HepG2 (cell line): ENCODE measurements at regions not wholly inside any gene's neighbourhood (a gene's known extent, or its start where the extent isn't known, plus 50 kb on each side); places are given as distances from the start of the nearest gene placed in this dataset.

Experiments
- CTCF ChIP-seq: sonication (generic); formaldehyde crosslinking; IDR thresholded peaks from 2 replicates; pipeline ENCODE4 v1.5.0; 2020; ENCODE audit warnings: mild to moderate bottlenecking, missing genetic modification reagents, moderate library complexity
- POLR2AphosphoS2 ChIP-seq: IDR thresholded peaks from 2 replicates; pipeline ENCODE4 v1.6.1; 2011; ENCODE audit warnings: low read depth, low read length, improper control_type of control experiment
- SAFB2 ChIP-seq: sonication (generic); formaldehyde crosslinking; IDR thresholded peaks from 2 replicates; pipeline ENCODE4 v1.5.1; 2020; ENCODE audit warnings: missing genetic modification reagents, low read depth, mild to moderate bottlenecking, borderline replicate concordance
- ZZZ3 ChIP-seq: sonication (generic); formaldehyde crosslinking; IDR thresholded peaks from 2 replicates; pipeline ENCODE4 v1.4.0; 2020; ENCODE audit warnings: missing genetic modification reagents, mild to moderate bottlenecking, borderline replicate concordance

- TF ChIP-seq CTCF (CRISPR knock-in tag) (no peak), ZZZ3 (CRISPR knock-in tag) (no peak), POLR2AphosphoS2 (no peak), SAFB2 (CRISPR knock-in tag) (no peak)
These were observed 186.1 kb upstream of the EEA1 start for GRCh38 chr12:93115198-93115601.
